ENCODE measurements at regions not wholly inside any gene's neighbourhood (a gene's known extent, or its start where the extent isn't known, plus 50 kb on each side); places are given as distances from the start of the nearest gene placed in this dataset.

- DNase-seq (ENCODE audit: low spot score) = no peak
- H3K27me3 ChIP-seq = no peaks in the 10 kb centered on the region
These were observed 330.6 kb downstream of the NSG2 start for GRCh38 chr5:174376056-174376455.

GRCh38 chr5:174376726-174377373, 331.3 kb downstream of the NSG2 start:
- Histone ChIP-seq H3K27me3 (no peaks in the 10 kb centered on the region), H3K36me3 (no peaks in the 10 kb centered on the region), H3K27ac (no peak overlapping the region), H3K9me3 (no peaks in the 10 kb centered on the region), H3K4me3 (no peak overlapping the region), H3K4me1 (no peaks in the 10 kb centered on the region)
- TF ChIP-seq CTCF (IDR thresholded peaks at IDR 0.05) = no peak
- no peak for DNase-seq (ENCODE audit: low spot score)

More at GRCh38 chr5:174376056-174376455, 330.6 kb downstream of the NSG2 start:
- no peak for TF ChIP-seq CTCF (IDR thresholded peaks at IDR 0.05)
- H3K9me3 ChIP-seq = no peaks in the 10 kb centered on the region
- no peaks in the 10 kb centered on the region for H3K36me3 ChIP-seq
- no peaks in the 10 kb centered on the region for H3K4me1 ChIP-seq
- H3K4me3 ChIP-seq = no peak overlapping the region
- no peak overlapping the region for H3K27ac ChIP-seq

GRCh38 chr5:174378121-174378874, 332.8 kb downstream of the NSG2 start:
- Histone ChIP-seq H3K4me3 (no peak overlapping the region), H3K4me1 (no peaks in the 10 kb centered on the region), H3K27ac (no peak overlapping the region), H3K9me3 (no peaks in the 10 kb centered on the region), H3K27me3 (no peaks in the 10 kb centered on the region), H3K36me3 (no peaks in the 10 kb centered on the region)
- no peak for TF ChIP-seq CTCF (IDR thresholded peaks at IDR 0.05)
- no peak for DNase-seq (ENCODE audit: low spot score)

- TF ChIP-seq CTCF (IDR thresholded peaks at IDR 0.05) = no peak
- Histone ChIP-seq H3K9me3 (no peaks in the 10 kb centered on the region), H3K4me3 (no peak overlapping the region), H3K36me3 (no peaks in the 10 kb centered on the region), H3K4me1 (no peaks in the 10 kb centered on the region), H3K27me3 (no peaks in the 10 kb centered on the region), H3K27ac (no peak overlapping the region)
- no peak for DNase-seq (ENCODE audit: low spot score)
These were observed 334.8 kb downstream of the NSG2 start for GRCh38 chr5:174380311-174380710.

- no peak overlapping the region for H3K4me3 ChIP-seq
- no peak for DNase-seq (ENCODE audit: low spot score)
- no peaks in the 10 kb centered on the region for H3K36me3 ChIP-seq
- H3K27me3 ChIP-seq = no peaks in the 10 kb centered on the region
- no peak overlapping the region for H3K27ac ChIP-seq
- no peak for TF ChIP-seq CTCF (IDR thresholded peaks at IDR 0.05)
- H3K9me3 ChIP-seq = no peaks in the 10 kb centered on the region
- H3K4me1 ChIP-seq = no peaks in the 10 kb centered on the region
These were observed 335.7 kb downstream of the NSG2 start for GRCh38 chr5:174381241-174381640.
